WTC11 (cell line): ENCODE measurements at regions not wholly inside any gene's neighbourhood (a gene's known extent, or its start where the extent isn't known, plus 50 kb on each side); places are given as distances from the start of the nearest gene placed in this dataset.

Experiments used
- ATAC-seq: fragments of 200-7000 bp; cut with Tn5 transposase; 2 replicates; pipeline ENCODE4 v1.10.0; 2021; ENCODE audit warnings: mild to moderate bottlenecking, moderate library complexity
- CTCF ChIA-PET: fragments of 300-600 bp; sonication (Branson Sonifier 250); formaldehyde crosslinking; loops from one replicate; lab custom pipeline; 2021; ENCODE audit warnings: antibody characterized with exemption; lab: Charles Lee
- POLR2A ChIA-PET: fragments of 350-600 bp; sonication (Branson Sonifier 250); formaldehyde crosslinking; loops from one replicate; lab custom pipeline; 2021; ENCODE audit warnings: antibody characterized with exemption; lab: Charles Lee
- DNase-seq: peaks from one replicate; pipeline ENCODE4 v3.0.0; 2021; ENCODE audit warnings: low spot score
- H3K27ac Mint-ChIP-seq: 2 replicates; pipeline ENCODE4 v1.8.0; 2021; ENCODE audit warnings: mixed read lengths
- H3K27me3 Mint-ChIP-seq: 2 replicates; pipeline ENCODE4 v1.8.0; 2021; ENCODE audit warnings: low read depth, mild to moderate bottlenecking, moderate library complexity, mixed read lengths
- H3K36me3 Mint-ChIP-seq: 2 replicates; pipeline ENCODE4 v1.8.0; 2021; ENCODE audit warnings: mixed read lengths
- H3K4me1 Mint-ChIP-seq: 2 replicates; pipeline ENCODE4 v1.8.0; 2022; ENCODE audit warnings: mixed read lengths
- H3K4me3 Mint-ChIP-seq: 2 replicates; pipeline ENCODE4 v1.8.0; 2021; ENCODE audit warnings: mild to moderate bottlenecking, moderate library complexity, mixed read lengths
- H3K9me3 Mint-ChIP-seq: 2 replicates; pipeline ENCODE4 v1.8.0; 2021; ENCODE audit warnings: mixed read lengths
- CBFB ChIP-seq: sonication (generic); formaldehyde crosslinking; IDR thresholded peaks from 2 replicates; pipeline ENCODE4 v1.8.1; 2022; ENCODE audit warnings: mild to moderate bottlenecking, low read depth, missing genetic modification reagents
- CREB1 ChIP-seq: sonication (generic); formaldehyde crosslinking; IDR thresholded peaks from 2 replicates; pipeline ENCODE4 v1.8.0; 2023; ENCODE audit warnings: mild to moderate bottlenecking, missing genetic modification reagents
- CTCF ChIP-seq: fragments of 200-600 bp; IDR thresholded peaks from 2 replicates; pipeline ENCODE4 v1.8.0; 2022; ENCODE audit warnings: antibody characterized with exemption
- E2F5 ChIP-seq: sonication (generic); formaldehyde crosslinking; IDR thresholded peaks from 2 replicates; pipeline ENCODE4 v1.8.1; 2022; ENCODE audit warnings: mild to moderate bottlenecking, moderate library complexity, missing genetic modification reagents
- EMX1 ChIP-seq: fragments of 250-450 bp; sonication (Bioruptor Pico); IDR thresholded peaks from 2 replicates; pipeline ENCODE4 v1.8.0; 2021; ENCODE audit warnings: mild to moderate bottlenecking
- FOXJ3 ChIP-seq: sonication (generic); formaldehyde crosslinking; IDR thresholded peaks from 2 replicates; pipeline ENCODE4 v1.9.0; 2021; ENCODE audit warnings: missing genetic modification reagents, mild to moderate bottlenecking, borderline replicate concordance
- FOXK1 ChIP-seq: sonication (generic); formaldehyde crosslinking; IDR thresholded peaks from 2 replicates; pipeline ENCODE4 v1.8.0; 2022; ENCODE audit warnings: mild to moderate bottlenecking, moderate library complexity, missing genetic modification reagents
- GABPB1 ChIP-seq: sonication (generic); formaldehyde crosslinking; IDR thresholded peaks from 2 replicates; pipeline ENCODE4 v1.8.1; 2023; ENCODE audit warnings: mild to moderate bottlenecking, missing genetic modification reagents
- HMGA2 ChIP-seq: fragments of 250-450 bp; sonication (Bioruptor Pico); IDR thresholded peaks from 2 replicates; pipeline ENCODE4 v1.4.0; 2021; ENCODE audit warnings: mild to moderate bottlenecking, moderate library complexity
- HMGXB4 ChIP-seq: sonication (generic); formaldehyde crosslinking; IDR thresholded peaks from 2 replicates; pipeline ENCODE4 v1.8.1; 2023; ENCODE audit warnings: mild to moderate bottlenecking, moderate library complexity, missing genetic modification reagents
- IRF1 ChIP-seq: sonication (generic); formaldehyde crosslinking; IDR thresholded peaks from 2 replicates; pipeline ENCODE4 v1.8.0; 2023; ENCODE audit warnings: missing genetic modification reagents
- MAX ChIP-seq: sonication (generic); formaldehyde crosslinking; IDR thresholded peaks from 2 replicates; pipeline ENCODE4 v1.8.0; 2022; ENCODE audit warnings: mild to moderate bottlenecking, missing genetic modification reagents
- NFATC4 ChIP-seq: fragments of 250-450 bp; sonication (Bioruptor Pico); IDR thresholded peaks from 2 replicates; pipeline ENCODE4 v1.9.0; 2021; ENCODE audit warnings: mild to moderate bottlenecking
- NFE2L1 ChIP-seq: sonication (generic); formaldehyde crosslinking; IDR thresholded peaks from 2 replicates; pipeline ENCODE4 v1.8.1; 2023; ENCODE audit warnings: missing genetic modification reagents
- RORB ChIP-seq: fragments of 250-450 bp; sonication (Bioruptor Pico); IDR thresholded peaks from 2 replicates; pipeline ENCODE4 v1.9.0; 2021; ENCODE audit warnings: mild to moderate bottlenecking
- SMAD3 ChIP-seq: sonication (generic); formaldehyde crosslinking; IDR thresholded peaks from 2 replicates; pipeline ENCODE4 v1.8.0; 2022; ENCODE audit warnings: missing genetic modification reagents, mild to moderate bottlenecking, borderline replicate concordance
- SMAD4 ChIP-seq: sonication (generic); formaldehyde crosslinking; IDR thresholded peaks from 2 replicates; pipeline ENCODE4 v1.8.0; 2022; ENCODE audit warnings: mild to moderate bottlenecking, missing genetic modification reagents
- SOX15 ChIP-seq: fragments of 250-450 bp; sonication (Bioruptor Pico); IDR thresholded peaks from 2 replicates; pipeline ENCODE4 v1.9.0; 2021; ENCODE audit warnings: mild to moderate bottlenecking
- TCF7 ChIP-seq: sonication (generic); formaldehyde crosslinking; IDR thresholded peaks from 2 replicates; pipeline ENCODE4 v1.8.0; 2022; ENCODE audit warnings: mild to moderate bottlenecking, low read depth, missing genetic modification reagents, moderate library complexity
- USF1 ChIP-seq: sonication (generic); formaldehyde crosslinking; IDR thresholded peaks from 2 replicates; pipeline ENCODE4 v1.8.0; 2022; ENCODE audit warnings: mild to moderate bottlenecking, missing genetic modification reagents
- ZBTB21 ChIP-seq: sonication (generic); formaldehyde crosslinking; IDR thresholded peaks from 2 replicates; pipeline ENCODE4 v1.8.1; 2023; ENCODE audit warnings: mild to moderate bottlenecking, missing genetic modification reagents, borderline replicate concordance
- ZBTB43 ChIP-seq: sonication (generic); formaldehyde crosslinking; IDR thresholded peaks from 2 replicates; pipeline ENCODE4 v1.8.1; 2023; ENCODE audit warnings: mild to moderate bottlenecking, missing genetic modification reagents
- ZMAT4 ChIP-seq: fragments of 250-450 bp; sonication (Bioruptor Pico); IDR thresholded peaks from 2 replicates; pipeline ENCODE4 v1.9.0; 2021; ENCODE audit warnings: mild to moderate bottlenecking
- ZNF219 ChIP-seq: sonication (generic); formaldehyde crosslinking; IDR thresholded peaks from 2 replicates; pipeline ENCODE4 v1.8.0; 2023; ENCODE audit warnings: missing genetic modification reagents, mild to moderate bottlenecking, borderline replicate concordance
- ZNF232 ChIP-seq: sonication (generic); formaldehyde crosslinking; IDR thresholded peaks from 2 replicates; pipeline ENCODE4 v1.8.0; 2022; ENCODE audit warnings: mild to moderate bottlenecking, missing genetic modification reagents

- no peak overlapping the region for H3K27ac Mint-ChIP-seq
- no peaks in the 10 kb centered on the region for H3K4me1 Mint-ChIP-seq
- peaks cover 5% of the 10 kb centered on the region; the same call in 1 of the 2 replicates for H3K9me3 Mint-ChIP-seq
- no peaks in the 10 kb centered on the region; the same call in 1 of the 2 replicates for H3K27me3 Mint-ChIP-seq
- no peak for ATAC-seq
- no peak for DNase-seq
- H3K36me3 Mint-ChIP-seq: peaks cover 21% of the 10 kb centered on the region
- ChIA-PET POLR2A (no interaction called here), CTCF (no interaction called here)
- H3K4me3 Mint-ChIP-seq: no peak overlapping the region
- TF ChIP-seq ZNF232 (CRISPR knock-in tag) (no peak), SOX15 (CRISPR knock-in tag) (no peak), SMAD4 (CRISPR knock-in tag) (no peak), TCF7 (CRISPR knock-in tag) (no peak), IRF1 (CRISPR knock-in tag) (no peak), ZBTB21 (no peak), MAX (CRISPR knock-in tag) (no peak), NFE2L1 (CRISPR knock-in tag) (no peak), RORB (CRISPR knock-in tag) (no peak), EMX1 (CRISPR knock-in tag) (no peak), GABPB1 (CRISPR knock-in tag) (no peak)
These were observed 75.4 kb upstream of the TTC34 start for GRCh38 chr1:2876846-2877245.

GRCh38 chr1:2877391-2877790, 75.9 kb upstream of the TTC34 start:
- no peak for TF ChIP-seq NFATC4 (CRISPR knock-in tag)
- TF ChIP-seq, all 79 proteins: peak for 0
- H3K27ac Mint-ChIP-seq: no peak overlapping the region
- no peaks in the 10 kb centered on the region; the same call in 1 of the 2 replicates for H3K27me3 Mint-ChIP-seq
- H3K36me3 Mint-ChIP-seq: peaks cover 18% of the 10 kb centered on the region
- no peak overlapping the region for H3K4me3 Mint-ChIP-seq
- POLR2A ChIA-PET: no interaction called here
- ATAC-seq (no peak), DNase-seq (no peak)
- H3K9me3 Mint-ChIP-seq: peaks cover under 1% of the 10 kb centered on the region; the same call in 1 of the 2 replicates
- CTCF ChIA-PET: no interaction called here
- H3K4me1 Mint-ChIP-seq: no peaks in the 10 kb centered on the region

- Mint-ChIP-seq H3K36me3 (peaks cover 12% of the 10 kb centered on the region), H3K4me3 (no peak overlapping the region), H3K4me1 (no peaks in the 10 kb centered on the region), H3K9me3 (no peaks in the 10 kb centered on the region), H3K27ac (no peak overlapping the region), H3K27me3 (no peaks in the 10 kb centered on the region)
- ChIA-PET CTCF (no interaction called here), POLR2A (no interaction called here)
- no peak for DNase-seq
- no peak for ATAC-seq
- TF ChIP-seq CTCF: no peak
- no peak for TF ChIP-seq ZBTB43 (CRISPR knock-in tag)
- no peak for TF ChIP-seq E2F5 (CRISPR knock-in tag)
- TF ChIP-seq HMGA2 (CRISPR knock-in tag): no peak
- no peak for TF ChIP-seq MAX (CRISPR knock-in tag)
- no peak for TF ChIP-seq CBFB (CRISPR knock-in tag)
- TF ChIP-seq SMAD4 (CRISPR knock-in tag): no peak
- no peak for TF ChIP-seq ZNF219 (CRISPR knock-in tag)
- no peak for TF ChIP-seq SMAD3
- TF ChIP-seq USF1 (CRISPR knock-in tag): no peak
- TF ChIP-seq CREB1 (CRISPR knock-in tag): no peak
- TF ChIP-seq ZMAT4 (CRISPR knock-in tag): no peak
- no peak for TF ChIP-seq HMGXB4 (CRISPR knock-in tag)
- no peak for TF ChIP-seq FOXK1 (CRISPR knock-in tag)
- TF ChIP-seq FOXJ3 (CRISPR knock-in tag): no peak
These were observed 77.1 kb upstream of the TTC34 start for GRCh38 chr1:2878591-2878990.
